ENCODE measurements at regions not wholly inside any gene's neighbourhood (a gene's known extent, or its start where the extent isn't known, plus 50 kb on each side); places are given as distances from the start of the nearest gene placed in this dataset.
A peak's percentile ranks its signal among the peaks of the same experiment; 100 is the strongest.

GRCh38 chr11:19403196-19403895 is 162.6 kb upstream of the E2F8 start:
- no peak for DNase-seq

GRCh38 chr11:19400296-19400695 is 159.6 kb upstream of the E2F8 start:
- DNase-seq, result no peak

GRCh38 chr11:19398772-19399527 is 158.2 kb upstream of the E2F8 start:
- DNase-seq, result no peak

DNA sequence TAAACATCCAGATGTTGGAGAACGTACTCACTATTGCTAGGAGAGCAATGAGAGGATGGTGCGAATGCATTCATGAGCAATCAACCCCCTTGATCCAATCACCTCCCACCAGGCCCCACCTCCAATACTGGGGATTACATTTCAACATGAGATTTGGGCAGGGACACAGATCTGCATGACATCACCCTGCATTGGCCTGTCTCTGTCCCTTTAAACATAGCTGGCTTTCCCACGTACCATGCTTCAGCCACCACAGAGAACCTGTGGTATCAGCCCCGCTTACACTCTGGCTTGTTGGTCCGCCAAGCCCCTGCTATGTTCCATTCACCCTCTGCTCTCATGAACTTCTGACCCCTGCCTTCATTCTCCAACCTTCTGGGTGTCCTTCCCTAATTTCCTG is 157.5 kb upstream of the E2F8 start:
- no peak for DNase-seq

DNA sequence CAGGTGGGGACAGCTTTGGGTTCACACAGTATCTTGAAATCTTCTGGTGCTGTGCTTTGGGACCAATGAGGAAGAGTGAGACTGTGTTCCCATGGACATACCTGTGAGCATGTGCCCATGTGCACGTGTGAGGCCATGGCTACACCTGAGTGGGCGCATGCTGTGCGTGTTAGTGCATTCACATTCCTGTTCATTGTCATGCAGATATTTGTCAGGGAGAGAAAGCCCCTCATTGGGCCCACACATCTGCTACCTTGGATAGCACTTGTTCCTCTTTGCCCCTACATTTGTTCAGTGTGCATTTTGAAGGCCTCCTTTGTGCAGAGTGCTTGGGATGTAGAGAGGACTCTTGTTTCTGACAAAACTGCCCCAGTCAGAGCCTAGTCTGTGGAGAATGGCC is 154.3 kb upstream of the E2F8 start:
- DNase-seq, result no peak

DNA sequence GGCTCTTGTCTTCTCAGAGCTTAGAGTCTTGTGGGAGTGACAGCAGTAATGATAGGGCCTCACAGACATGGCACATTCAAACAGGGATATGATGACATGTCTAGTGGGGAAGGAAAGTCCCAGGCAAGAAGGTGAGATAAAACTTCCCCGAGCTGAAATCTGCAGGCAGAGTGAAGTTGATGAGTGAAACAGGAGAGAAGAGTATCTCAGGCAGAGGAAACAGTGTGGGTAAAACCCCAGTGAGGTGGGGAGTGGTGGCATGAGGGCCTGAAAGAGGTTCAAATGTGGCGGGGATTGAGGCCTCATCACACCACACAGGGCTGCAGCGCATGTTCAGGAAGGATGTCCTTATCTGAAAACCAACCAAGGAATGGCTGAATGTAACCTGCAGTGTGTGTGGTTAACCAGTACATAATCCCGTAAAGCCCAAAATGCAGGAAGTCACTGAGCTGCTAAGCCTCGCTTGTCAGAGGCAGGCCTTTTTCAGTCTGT is 153.8 kb upstream of the E2F8 start:
- DNase-seq, result no peak

- DNase-seq, result no peak
These were observed 153.2 kb upstream of the E2F8 start for GRCh38 chr11:19393941-19394340.

DNA sequence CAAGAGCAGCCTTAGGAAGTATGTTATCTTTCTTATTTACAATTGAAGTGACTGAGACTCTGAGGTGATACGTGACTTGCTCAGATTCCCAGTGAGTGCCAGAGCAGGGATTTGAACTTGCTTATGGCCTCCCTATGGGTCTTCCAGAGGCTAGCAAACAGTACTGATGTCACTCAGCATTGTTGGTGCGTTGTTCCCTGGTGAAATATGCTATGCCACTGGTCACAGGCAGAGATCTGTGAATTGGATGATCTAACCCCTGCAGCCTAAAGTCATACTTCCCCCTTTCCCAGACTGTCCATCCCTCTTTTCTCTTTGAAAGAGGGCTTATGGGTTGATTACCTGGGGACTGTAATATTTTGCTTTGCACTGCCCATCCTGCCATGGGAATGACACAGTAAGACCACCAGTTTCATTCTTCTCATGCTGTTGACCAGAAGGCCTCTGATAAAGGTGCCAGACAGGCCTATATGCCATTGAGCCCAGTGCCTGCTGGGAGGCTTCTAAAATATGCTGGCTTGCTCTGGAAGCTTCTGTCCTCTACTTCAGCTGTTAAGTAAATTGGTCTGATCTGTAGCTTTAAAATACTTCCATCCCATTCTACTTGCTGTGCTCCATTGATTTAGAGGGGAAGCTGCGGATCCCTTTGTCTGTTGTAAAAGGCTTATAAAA is 152.2 kb upstream of the E2F8 start:
- DNase-seq, result no peak

- DNase-seq, result no peak
These were observed 151.6 kb upstream of the E2F8 start for GRCh38 chr11:19392321-19392720.

GRCh38 chr11:19391652-19392051 is 150.9 kb upstream of the E2F8 start:
- no peak for DNase-seq

- no peak for DNase-seq
These were observed 150.3 kb upstream of the E2F8 start for GRCh38 chr11:19391026-19391425.

DNA sequence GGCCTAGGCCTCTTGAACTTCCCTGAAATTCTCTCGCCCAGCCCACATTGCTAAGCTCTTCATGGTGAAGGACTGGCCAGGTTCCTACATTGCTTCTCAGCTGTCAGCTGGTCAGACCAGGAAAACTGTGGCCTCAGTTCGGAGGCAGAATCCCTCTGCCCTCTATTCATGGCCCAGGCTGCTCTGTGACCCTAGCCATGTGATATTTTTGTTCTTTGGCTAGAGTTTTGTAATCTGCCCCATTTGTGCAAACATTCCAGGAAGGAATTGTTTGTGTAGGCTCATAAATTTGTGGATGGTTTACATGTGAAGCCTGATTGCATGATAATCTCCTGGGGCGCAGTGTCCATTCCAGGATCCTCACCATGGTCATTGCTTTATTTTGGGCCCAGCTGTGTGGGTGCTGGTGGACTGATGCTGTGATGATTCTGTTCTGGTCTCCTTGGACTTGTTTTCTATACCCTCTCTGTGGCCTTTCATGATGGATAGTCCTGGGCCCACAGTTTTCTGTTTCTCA is 149.1 kb upstream of the E2F8 start:
- no peak for DNase-seq

DNA sequence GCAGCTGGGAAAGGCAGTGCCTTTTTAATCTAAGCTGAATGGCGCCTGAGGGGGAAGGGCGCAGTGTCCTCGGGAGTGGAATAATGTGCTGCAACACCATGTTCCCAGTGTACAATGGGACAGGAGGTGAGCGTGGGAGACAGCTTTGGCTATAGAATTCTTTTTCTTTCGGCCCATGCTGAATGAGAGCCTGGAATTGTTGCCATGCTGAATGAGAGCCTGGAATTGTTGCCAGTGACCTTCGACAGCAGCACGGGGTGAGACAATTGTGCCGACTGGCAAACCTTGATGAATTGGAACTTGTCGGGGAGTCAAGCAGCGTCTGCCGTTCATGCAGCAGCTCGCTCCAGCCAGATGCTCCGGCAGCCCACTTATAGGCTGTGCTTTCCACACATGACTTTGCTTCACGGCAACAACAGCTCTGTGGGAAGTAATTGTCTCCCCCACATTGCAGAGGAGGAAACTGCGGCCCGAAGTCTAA is 141.4 kb upstream of the E2F8 start:
- DNase-seq, result no peak

DNA sequence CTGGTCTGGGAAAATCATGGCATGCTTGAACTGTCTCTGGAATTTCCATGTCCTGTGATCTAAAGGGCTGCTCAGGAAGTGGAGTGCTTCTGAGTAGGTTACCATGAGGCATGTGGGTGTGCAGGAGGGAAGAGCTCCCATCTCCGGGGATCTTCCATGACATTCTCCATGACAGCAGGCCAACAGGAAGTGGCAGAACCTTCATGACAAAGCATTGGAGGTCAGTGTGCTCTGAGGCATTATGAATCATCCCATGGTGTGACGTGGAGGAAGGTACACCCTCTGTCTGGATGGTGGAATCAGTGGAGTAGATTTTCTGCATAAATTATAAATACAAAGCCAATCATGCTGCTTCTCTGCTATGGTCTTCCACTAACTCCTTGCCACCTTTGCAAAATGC is 139.6 kb upstream of the E2F8 start:
- no peak for DNase-seq

DNA sequence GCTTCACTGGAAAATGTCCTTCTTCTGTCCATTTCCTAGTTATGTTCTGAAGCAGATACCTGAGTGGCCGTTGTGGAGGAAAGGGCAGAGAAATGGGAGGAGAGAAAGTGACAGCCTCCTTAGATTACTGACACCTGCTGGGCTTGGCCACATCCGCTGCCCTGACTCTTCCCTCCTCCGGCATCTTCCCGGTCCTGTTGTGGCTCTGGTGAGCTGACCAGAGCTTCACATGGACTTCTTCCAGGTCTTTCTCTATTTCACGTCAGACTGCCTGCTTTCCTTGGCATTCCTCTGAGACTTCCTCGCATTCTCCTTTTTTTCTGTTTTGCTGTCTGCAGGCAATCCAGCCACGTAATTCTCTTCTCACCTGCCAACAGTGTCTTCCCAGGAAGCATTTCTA is 138.7 kb upstream of the E2F8 start:
- DNase-seq, result no peak

- DNase-seq, result no peak
These were observed 138.1 kb upstream of the E2F8 start for GRCh38 chr11:19378814-19379213.

DNA sequence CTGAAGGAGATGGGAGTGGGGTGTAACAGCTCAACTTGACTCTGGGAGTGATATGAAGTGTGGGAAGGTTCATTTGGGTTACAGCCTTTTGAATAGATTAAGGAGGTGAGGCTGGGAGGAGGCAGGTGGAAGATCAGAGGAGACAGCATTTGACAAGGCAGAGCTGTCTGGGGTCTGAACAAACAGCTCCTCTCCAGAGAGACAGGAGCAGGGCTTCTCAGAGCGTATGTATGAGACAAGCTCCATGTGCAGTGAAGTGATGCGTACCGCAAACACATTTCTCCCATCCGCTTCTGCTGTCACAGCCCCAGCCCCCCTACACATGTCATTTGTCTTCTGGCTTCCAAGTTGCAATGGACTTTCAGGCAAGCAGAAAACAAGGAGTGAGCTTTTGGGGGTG is 137.1 kb upstream of the E2F8 start:
- DNase-seq, result no peak

DNA sequence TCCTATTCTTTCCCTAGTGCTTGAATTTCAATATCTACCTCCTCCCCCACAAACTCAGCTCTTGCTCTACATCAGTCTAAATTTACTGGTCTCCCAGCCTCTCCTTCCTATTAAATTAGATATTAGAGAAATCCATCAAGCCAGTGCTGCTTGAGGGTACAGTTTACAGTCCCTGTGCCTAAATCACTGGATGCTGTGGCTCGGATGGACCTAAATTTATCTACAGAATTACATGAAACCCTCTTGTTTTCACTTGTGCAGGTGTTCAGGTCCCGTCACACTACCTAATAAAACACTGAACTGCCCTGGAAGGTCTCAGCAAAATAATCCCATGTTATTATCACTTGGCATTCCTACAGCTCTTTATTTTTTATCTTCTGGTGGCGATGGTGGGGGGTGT is 134.7 kb upstream of the E2F8 start:
- DNase-seq, result no peak

GRCh38 chr11:19374151-19374569 is 133.4 kb upstream of the E2F8 start:
- no peak for DNase-seq

- DNase-seq, result no peak
These were observed 131.6 kb upstream of the E2F8 start for GRCh38 chr11:19372381-19372780.

- peak; percentile 53 for DNase-seq
These were observed 129.5 kb upstream of the E2F8 start for GRCh38 chr11:19370100-19370861.
